Liver (tissue), 3 donors: ENCODE measurements at regions not wholly inside any gene's neighbourhood (a gene's known extent, or its start where the extent isn't known, plus 50 kb on each side); places are given as distances from the start of the nearest gene placed in this dataset.

Source experiments
- EGR1 ChIP-seq, 2 donors: IDR thresholded peaks; 2 replicates each; pipeline ENCODE4 v1.6.1; 2016 to 2018; ENCODE audit warnings: antibody characterized with exemption in 2 of 2, low read depth in 2 of 2
- FOXA1 ChIP-seq: IDR thresholded peaks from 2 replicates; pipeline ENCODE4 v1.6.1; 2016; ENCODE audit warnings: antibody characterized with exemption
- GABPA ChIP-seq, 2 donors: IDR thresholded peaks in 1 of 2; conservative IDR thresholded peaks in 1 of 2; 2 replicates each; pipeline ENCODE4 v1.6.1; 2016; ENCODE audit warnings: antibody characterized with exemption in 2 of 2, mild to moderate bottlenecking in 1 of 2, moderate library complexity in 1 of 2
- HNF4A ChIP-seq, 2 donors: conservative IDR thresholded peaks; 2 replicates each; pipeline ENCODE4 v1.6.1; 2016; ENCODE audit warnings: antibody characterized with exemption in 2 of 2, mild to moderate bottlenecking in 2 of 2
- HNF4G ChIP-seq: IDR thresholded peaks from 2 replicates; pipeline ENCODE4 v1.6.1; 2016; ENCODE audit warnings: antibody characterized with exemption
- JUND ChIP-seq, 2 donors: IDR thresholded peaks; 2 replicates each; pipeline ENCODE4 v1.6.1; 2016; ENCODE audit warnings: antibody characterized with exemption in 2 of 2
- NR2F2 ChIP-seq: IDR thresholded peaks from 2 replicates; pipeline ENCODE4 v1.6.1; 2016; ENCODE audit warnings: antibody characterized with exemption
- RAD21 ChIP-seq, 2 donors: IDR thresholded peaks; 2 replicates each; pipeline ENCODE4 v1.6.1; 2016; ENCODE audit warnings: antibody characterized with exemption in 2 of 2, mild to moderate bottlenecking in 2 of 2
- SP1 ChIP-seq: IDR thresholded peaks from 2 replicates; pipeline ENCODE4 v1.6.1; 2018; ENCODE audit warnings: antibody characterized with exemption, mild to moderate bottlenecking
- YY1 ChIP-seq: IDR thresholded peaks from 2 replicates; pipeline ENCODE4 v1.6.1; 2016; ENCODE audit warnings: antibody characterized with exemption, mild to moderate bottlenecking
- TF ChIP-seq, protein P1 (sequence below): fragments of 150-350 bp; IDR thresholded peaks from 2 replicates; pipeline ENCODE4 v1.5.1; 2017; ENCODE audit warnings: improper control_type of control experiment, low read depth, low read length; ENCODE audit not compliant: missing input control
- TF ChIP-seq, protein P2 (sequence below): IDR thresholded peaks from 2 replicates; pipeline ENCODE4 v1.6.1; 2016; ENCODE audit warnings: antibody characterized with exemption
- TF ChIP-seq, protein P3 (sequence below): IDR thresholded peaks from 2 replicates; pipeline ENCODE4 v1.6.1; 2016; ENCODE audit warnings: antibody characterized with exemption
- TF ChIP-seq, protein P4 (sequence below): IDR thresholded peaks from 2 replicates; pipeline ENCODE4 v1.6.1; 2016; ENCODE audit warnings: antibody characterized with exemption, mild to moderate bottlenecking
- donor health status: healthy.
- donor health status: healthy.

DNA sequence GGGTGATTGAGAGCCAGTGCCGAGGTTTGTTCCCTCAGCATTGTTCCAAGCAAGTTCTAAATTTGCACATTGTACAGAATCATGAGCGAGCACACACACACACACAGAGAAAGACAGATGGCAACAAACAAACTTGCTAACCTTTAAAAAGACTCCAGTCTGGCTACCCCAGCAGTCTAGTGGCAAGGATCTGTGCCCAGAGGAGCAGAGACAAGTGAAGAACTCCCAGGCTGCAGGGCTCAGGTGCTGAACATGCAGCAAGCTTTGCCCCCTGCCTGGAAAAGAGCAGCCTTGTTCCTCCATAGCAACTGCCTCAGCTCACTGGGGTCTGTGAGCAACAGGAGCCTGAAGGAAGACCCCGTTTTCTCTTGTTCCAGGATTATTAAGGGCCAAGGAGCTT lies 169.2 kb upstream of the CCDC68 start:
- TF ChIP-seq, protein P1, sequence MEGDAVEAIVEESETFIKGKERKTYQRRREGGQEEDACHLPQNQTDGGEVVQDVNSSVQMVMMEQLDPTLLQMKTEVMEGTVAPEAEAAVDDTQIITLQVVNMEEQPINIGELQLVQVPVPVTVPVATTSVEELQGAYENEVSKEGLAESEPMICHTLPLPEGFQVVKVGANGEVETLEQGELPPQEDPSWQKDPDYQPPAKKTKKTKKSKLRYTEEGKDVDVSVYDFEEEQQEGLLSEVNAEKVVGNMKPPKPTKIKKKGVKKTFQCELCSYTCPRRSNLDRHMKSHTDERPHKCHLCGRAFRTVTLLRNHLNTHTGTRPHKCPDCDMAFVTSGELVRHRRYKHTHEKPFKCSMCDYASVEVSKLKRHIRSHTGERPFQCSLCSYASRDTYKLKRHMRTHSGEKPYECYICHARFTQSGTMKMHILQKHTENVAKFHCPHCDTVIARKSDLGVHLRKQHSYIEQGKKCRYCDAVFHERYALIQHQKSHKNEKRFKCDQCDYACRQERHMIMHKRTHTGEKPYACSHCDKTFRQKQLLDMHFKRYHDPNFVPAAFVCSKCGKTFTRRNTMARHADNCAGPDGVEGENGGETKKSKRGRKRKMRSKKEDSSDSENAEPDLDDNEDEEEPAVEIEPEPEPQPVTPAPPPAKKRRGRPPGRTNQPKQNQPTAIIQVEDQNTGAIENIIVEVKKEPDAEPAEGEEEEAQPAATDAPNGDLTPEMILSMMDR, result no peak
- TF ChIP-seq, protein P2, sequence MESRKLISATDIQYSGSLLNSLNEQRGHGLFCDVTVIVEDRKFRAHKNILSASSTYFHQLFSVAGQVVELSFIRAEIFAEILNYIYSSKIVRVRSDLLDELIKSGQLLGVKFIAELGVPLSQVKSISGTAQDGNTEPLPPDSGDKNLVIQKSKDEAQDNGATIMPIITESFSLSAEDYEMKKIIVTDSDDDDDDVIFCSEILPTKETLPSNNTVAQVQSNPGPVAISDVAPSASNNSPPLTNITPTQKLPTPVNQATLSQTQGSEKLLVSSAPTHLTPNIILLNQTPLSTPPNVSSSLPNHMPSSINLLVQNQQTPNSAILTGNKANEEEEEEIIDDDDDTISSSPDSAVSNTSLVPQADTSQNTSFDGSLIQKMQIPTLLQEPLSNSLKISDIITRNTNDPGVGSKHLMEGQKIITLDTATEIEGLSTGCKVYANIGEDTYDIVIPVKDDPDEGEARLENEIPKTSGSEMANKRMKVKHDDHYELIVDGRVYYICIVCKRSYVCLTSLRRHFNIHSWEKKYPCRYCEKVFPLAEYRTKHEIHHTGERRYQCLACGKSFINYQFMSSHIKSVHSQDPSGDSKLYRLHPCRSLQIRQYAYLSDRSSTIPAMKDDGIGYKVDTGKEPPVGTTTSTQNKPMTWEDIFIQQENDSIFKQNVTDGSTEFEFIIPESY, result no peak
- no peak for TF ChIP-seq JUND (IDR thresholded peaks at IDR 0.05)
- TF ChIP-seq SP1, result no peak
- no peak for TF ChIP-seq EGR1 (IDR thresholded peaks at IDR 0.05; ENCODE audit: low read depth in 2 of 2)
- TF ChIP-seq, protein P3, sequence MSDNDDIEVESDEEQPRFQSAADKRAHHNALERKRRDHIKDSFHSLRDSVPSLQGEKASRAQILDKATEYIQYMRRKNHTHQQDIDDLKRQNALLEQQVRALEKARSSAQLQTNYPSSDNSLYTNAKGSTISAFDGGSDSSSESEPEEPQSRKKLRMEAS, result no peak
- TF ChIP-seq, protein P4, sequence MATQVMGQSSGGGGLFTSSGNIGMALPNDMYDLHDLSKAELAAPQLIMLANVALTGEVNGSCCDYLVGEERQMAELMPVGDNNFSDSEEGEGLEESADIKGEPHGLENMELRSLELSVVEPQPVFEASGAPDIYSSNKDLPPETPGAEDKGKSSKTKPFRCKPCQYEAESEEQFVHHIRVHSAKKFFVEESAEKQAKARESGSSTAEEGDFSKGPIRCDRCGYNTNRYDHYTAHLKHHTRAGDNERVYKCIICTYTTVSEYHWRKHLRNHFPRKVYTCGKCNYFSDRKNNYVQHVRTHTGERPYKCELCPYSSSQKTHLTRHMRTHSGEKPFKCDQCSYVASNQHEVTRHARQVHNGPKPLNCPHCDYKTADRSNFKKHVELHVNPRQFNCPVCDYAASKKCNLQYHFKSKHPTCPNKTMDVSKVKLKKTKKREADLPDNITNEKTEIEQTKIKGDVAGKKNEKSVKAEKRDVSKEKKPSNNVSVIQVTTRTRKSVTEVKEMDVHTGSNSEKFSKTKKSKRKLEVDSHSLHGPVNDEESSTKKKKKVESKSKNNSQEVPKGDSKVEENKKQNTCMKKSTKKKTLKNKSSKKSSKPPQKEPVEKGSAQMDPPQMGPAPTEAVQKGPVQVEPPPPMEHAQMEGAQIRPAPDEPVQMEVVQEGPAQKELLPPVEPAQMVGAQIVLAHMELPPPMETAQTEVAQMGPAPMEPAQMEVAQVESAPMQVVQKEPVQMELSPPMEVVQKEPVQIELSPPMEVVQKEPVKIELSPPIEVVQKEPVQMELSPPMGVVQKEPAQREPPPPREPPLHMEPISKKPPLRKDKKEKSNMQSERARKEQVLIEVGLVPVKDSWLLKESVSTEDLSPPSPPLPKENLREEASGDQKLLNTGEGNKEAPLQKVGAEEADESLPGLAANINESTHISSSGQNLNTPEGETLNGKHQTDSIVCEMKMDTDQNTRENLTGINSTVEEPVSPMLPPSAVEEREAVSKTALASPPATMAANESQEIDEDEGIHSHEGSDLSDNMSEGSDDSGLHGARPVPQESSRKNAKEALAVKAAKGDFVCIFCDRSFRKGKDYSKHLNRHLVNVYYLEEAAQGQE, result no peak
- no peak for TF ChIP-seq HNF4A (conservative IDR thresholded peaks at IDR 0.05)
- TF ChIP-seq FOXA1, result no peak
- TF ChIP-seq HNF4G, result no peak
- TF ChIP-seq NR2F2, result no peak
- TF ChIP-seq RAD21 (IDR thresholded peaks at IDR 0.05), result no peak
- TF ChIP-seq GABPA (IDR thresholded peaks at IDR 0.05 in 1 of 2, conservative IDR thresholded peaks at IDR 0.05 in 1 of 2), result no peak
- no peak for TF ChIP-seq YY1
